Kidney tubule cell (primary cell): ENCODE measurements at regions not wholly inside any gene's neighbourhood (a gene's known extent, or its start where the extent isn't known, plus 50 kb on each side); places are given as distances from the start of the nearest gene placed in this dataset.

Experiments used
- DNase-seq: peaks from one replicate; pipeline ENCODE4 v3.0.0-alpha.2; 2018; ENCODE audit warnings: low spot score

GRCh38 chr5:33148076-33148513, 292.7 kb upstream of the TARS1 start:
- peak; percentile 85 for DNase-seq

GRCh38 chr5:33153372-33153771, 287.4 kb upstream of the TARS1 start:
- DNase-seq, result no peak

- peak; percentile 7 for DNase-seq
Observed at GRCh38 chr5:33153831-33154230, 286.9 kb upstream of the TARS1 start.

DNA sequence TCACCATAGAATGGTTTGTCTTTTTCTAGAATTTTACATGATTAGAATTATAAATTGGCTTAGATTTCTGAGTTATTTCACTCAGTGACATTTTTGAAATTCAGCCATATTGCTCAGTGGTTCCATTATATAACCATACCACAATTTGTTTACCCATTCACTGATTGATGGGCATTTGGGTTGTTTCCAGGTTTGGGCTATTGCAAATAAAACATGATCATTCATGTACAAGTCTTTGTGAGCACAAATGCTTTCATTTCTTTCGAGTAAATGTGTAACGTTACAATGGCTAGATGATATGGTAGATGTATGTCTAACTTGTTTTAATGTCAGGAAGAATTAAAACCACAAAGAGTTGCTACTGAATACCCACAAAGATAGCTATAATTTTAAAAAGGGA, 279.9 kb upstream of the TARS1 start:
- no peak for DNase-seq

DNA sequence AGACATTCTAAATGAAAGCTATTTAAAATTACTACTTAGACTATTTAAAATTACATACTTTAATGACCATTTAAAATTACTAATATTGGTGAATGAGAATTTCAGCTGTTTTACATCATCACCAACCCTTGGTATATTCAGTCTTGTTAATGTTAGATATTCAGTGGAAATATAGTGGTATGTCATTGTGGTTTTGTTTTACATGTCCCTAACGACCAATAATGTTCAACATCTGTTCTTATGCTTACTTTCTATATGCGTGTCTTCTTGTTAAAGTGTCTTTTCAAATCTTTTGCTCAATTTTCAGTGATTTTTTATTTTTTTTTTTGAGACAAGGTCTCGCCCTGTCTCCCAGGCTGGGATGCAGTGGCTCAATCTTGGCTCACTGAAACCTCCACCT, 279.3 kb upstream of the TARS1 start:
- DNase-seq, result no peak

DNA sequence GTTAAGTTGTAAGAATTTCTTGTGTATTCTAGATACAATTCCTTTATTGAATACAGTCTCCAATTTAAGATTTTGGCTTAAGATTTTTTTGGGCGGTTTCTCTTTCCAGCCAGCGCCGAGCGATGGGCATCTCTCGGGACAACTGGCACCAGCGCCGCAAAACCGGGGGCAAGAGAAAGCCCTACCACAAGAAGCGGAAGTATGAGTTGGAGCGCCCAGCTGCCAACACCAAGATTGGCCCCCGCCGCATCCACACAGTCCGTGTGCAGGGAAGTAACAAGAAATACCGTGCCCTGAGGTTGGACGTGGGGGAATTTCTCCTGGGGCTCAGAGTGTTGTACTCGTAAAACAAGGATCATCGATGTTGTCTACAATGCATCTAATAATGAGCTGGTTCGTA, 278.7 kb upstream of the TARS1 start:
- no peak for DNase-seq

- DNase-seq, result no peak
Observed at GRCh38 chr5:33166522-33166921, 274.2 kb upstream of the TARS1 start.

DNA sequence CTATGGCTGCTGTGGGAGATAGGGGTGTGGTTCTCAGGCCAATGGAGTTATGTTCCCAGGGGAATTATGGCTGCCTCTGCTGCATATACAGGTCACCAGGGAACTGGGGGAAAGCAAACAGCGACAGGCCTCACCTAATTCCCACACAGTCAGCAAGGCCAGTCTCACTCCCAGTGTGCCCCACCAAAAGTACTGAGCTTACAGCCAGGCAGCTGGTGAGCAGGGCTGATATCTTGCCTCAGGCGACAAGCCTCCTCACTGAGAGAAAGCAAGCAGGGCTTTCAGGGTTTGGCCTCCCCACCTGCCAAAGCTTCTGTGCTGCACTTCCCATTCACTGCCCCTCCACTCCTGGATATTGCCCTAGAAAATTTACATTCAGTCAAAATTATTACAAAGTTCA, 273.8 kb upstream of the TARS1 start:
- DNase-seq, result no peak

GRCh38 chr5:33167541-33167940, 273.2 kb upstream of the TARS1 start:
- DNase-seq, result no peak

DNA sequence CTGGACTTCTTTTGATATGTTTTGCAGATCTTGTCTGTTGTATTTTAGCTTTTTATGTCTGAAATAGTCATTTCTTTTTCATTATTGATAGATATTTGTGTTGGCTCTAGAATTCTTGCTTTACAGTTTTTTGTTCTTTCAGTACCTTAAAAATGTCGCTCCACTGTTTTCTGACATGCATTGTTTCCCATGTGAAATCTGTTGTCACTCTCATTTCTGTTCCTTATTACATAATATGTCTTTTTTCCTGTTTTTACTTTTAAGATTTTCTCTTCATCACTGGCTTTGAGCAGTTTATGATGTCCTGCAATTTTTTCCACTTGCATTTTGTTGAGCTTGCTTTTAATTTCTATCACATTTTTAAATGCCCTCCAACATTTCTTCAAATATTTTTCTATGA, 270.4 kb upstream of the TARS1 start:
- DNase-seq, result no peak

DNA sequence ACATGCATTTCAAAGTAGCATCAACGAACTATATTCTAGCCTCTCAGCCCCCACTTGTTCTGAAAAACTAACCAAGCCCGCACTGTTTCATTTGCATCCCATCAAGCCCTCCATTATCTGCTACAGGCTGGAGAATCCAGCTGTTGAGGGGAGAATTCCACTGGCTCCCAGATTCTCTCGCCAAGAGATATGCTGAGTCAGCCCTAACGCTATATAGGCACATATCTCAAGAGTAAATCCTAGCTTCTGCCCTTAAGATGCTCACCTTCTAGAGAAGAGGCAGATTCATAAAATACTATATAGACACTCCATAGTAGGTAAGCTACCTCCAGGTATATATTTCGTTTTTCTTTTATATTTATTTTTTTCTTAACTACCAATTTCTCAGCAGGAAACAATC, 266.4 kb upstream of the TARS1 start:
- no peak for DNase-seq

DNA sequence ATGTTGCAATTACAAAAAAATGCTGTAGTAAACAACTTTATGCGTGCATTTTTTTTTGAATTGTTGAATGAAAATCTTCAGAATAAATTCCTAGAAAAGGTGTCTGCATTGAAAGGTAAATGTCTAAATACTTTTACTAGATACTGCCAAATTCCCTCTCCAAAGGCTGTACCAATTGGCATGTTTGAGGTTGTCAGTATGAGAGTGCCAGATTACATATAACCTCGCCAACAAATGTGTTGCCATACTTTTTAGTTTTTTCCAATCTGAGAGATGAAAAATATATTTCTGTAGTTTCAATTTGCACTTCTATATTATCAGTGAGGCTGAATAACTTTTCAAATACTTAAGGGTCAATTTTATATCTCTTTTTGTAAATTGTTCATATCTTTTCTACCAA, 261.5 kb upstream of the TARS1 start:
- DNase-seq, result no peak

DNA sequence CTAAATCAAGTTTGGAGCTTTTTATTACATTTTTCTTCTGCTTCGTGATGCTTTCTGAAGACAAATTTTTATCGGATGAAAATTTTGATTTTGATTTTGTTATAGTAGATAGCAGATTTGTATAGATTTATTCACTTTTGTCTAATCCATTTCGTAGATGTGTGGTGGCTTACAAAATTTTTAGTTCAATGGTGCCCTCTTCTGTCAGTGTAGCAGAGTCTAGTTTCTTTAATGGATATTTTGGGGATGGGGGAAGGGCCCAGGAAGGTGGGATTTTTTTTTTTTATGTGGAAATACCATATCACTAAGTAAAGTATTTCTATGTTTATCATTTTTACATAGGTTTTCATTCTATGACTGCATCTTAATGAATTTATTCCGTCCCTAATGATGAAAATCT, 259.9 kb upstream of the TARS1 start:
- DNase-seq, result peak; percentile 50

DNA sequence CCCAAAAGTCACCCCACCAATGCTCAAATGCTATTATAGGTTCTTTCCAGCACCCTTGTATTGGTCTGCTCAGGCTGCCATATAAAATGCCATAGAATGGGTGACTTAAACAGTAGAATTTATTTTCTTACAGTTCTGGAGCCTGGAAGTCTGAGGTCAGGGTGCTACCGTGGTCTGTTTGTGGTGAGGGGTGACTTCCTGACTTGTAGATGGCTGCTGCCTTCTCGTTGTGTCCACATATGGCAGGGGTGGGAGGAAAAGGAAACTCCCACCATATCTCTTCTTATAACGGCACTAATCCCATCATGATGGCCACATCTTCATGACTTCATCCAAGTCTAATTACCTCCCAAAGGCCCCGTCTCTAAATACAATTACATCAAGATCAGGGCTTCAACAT, 257.8 kb upstream of the TARS1 start:
- DNase-seq, result no peak

DNA sequence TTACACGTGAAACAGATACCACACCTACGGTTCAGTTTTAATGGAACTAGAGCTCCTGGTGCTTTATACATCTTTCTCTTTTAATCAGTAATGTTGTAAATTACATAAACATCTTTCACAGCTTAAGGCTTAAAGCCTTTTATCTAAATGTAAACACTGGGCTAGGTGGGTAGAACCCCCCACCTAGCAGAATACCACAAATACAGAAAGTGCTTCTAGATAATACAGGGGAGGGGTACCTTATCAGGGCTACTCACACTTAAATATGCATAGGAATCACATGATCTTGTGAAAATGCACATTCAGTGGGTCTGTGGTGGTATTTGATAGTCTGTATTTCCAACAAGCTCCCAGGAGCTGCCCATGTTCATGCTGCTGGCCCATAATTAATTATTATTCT, 256.4 kb upstream of the TARS1 start:
- no peak for DNase-seq

- no peak for DNase-seq
Observed at GRCh38 chr5:33188089-33188488, 252.7 kb upstream of the TARS1 start.

DNA sequence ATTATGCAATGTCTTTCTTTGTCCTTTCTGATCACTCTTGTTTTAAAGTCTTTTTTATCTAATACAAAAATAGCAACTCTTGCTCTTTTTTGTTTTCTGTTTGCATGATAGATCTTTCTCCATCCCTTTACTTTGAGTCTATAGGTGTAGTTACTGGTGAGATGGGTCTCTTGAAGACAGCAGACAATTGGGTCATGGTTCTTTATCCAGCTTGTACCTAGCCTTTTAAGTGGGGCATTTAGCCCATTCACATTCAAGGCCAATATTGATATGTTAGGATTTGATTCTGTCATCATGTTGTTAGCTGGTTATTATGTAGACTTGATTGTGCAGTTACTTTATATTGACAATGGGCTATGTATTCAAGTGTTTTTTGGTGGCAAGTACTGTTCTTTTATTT, 245.9 kb upstream of the TARS1 start:
- no peak for DNase-seq

DNA sequence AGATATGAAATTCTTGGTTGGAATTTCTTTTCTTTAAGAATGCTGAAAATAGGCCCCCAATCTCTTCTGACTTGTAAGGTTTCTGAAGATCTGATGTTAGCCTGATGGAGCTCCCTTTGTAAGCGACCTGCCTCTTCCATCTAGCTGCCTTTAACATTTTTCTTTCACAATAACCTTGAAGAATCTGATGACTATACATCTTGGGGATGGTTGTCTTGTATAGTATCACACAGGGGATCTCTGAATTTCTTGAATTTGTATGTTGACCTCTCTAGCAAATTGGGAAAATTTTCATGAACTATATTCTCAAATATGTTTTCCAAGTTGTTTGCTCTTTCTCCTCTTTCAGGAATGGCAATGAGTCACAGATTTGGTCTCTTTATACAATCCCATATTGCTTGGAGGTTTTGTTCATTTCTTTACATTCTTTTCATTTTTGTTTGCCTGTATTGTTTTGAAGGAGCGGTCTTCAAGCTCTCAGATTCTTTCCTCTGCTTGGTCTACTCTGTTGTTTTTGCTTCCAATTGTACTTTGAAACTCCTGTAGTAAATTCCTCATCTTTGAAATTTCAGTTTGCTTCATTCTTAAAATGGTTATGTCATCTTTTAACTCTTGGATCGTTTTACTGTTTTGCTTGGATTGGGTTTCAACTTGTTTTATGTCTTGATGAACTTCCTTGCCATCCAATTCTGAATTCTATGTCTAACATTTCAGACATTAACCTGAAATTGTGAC, 245.2 kb upstream of the TARS1 start:
- peak; percentile 9 for DNase-seq

DNA sequence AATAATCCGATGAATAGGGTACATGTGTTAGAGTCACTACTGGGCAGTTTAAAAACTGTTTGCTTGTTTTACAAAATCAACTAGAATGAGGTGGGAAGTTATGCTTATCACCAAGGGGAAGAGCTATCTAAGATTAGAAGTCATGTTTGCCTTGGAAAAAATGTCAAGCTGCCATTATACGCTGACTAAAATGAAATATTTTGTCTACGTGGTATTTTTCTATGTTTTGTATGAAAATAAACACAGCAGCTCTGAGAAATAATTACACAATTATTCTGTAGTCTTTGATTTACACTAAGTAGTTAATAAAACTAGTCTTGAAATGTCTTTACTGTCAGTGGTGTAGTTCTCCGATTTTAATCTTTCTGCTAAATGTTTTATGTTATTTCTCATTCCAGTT, 241.9 kb upstream of the TARS1 start:
- DNase-seq, result no peak

GRCh38 chr5:33203931-33204330, 236.8 kb upstream of the TARS1 start:
- no peak for DNase-seq

- no peak for DNase-seq
Observed at GRCh38 chr5:33205079-33205478, 235.7 kb upstream of the TARS1 start.

GRCh38 chr5:33205727-33206410, 234.9 kb upstream of the TARS1 start:
- no peak for DNase-seq

GRCh38 chr5:33206962-33207506, 233.7 kb upstream of the TARS1 start:
- DNase-seq, result no peak

DNA sequence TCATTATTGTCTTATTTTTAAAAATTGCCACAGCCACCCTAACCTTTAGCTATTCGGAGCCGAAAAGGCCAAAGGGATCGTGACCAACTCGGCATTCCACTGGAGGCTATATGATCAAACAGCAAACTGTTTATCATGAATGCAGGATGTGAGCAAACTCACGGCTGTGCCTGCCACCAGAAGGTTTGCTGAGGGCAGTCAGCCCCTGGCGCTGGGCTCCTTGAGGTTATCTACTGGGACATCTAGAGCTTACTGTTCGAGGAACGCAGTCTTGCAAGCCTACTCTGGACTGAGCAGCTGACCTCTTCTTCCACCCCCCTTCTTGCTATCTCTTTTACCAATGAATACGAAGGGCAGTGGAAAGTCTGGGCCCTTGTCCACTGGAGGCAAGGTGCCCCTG, 231.5 kb upstream of the TARS1 start:
- no peak for DNase-seq
